Hepatocyte (in vitro differentiated cells): ENCODE measurements at regions not wholly inside any gene's neighbourhood (a gene's known extent, or its start where the extent isn't known, plus 50 kb on each side); places are given as distances from the start of the nearest gene placed in this dataset.

Source experiments
- DNase-seq: peaks from one replicate; pipeline ENCODE4 v3.0.0-alpha.2; 2016; ENCODE audit warnings: low spot score
- H2AFZ ChIP-seq: fragments of 200-600 bp; sonication (generic); 2 replicates; pipeline ENCODE4 v1.6.0; 2016; ENCODE audit warnings: antibody characterized with exemption, mild to moderate bottlenecking
- H3K27ac ChIP-seq: fragments of 200-600 bp; sonication (generic); 2 replicates; pipeline ENCODE4 v1.5.1; 2016; ENCODE audit warnings: mild to moderate bottlenecking
- H3K27me3 ChIP-seq: fragments of 200-600 bp; sonication (generic); 2 replicates; pipeline ENCODE4 v1.6.1; 2016
- H3K36me3 ChIP-seq: fragments of 200-600 bp; sonication (generic); replicated peaks from 2 replicates; pipeline ENCODE4 v1.5.1; 2016; ENCODE audit warnings: low read depth; ENCODE audit not compliant: insufficient read depth
- H3K4me1 ChIP-seq: fragments of 200-600 bp; sonication (generic); 2 replicates; pipeline ENCODE4 v1.5.1; 2016; ENCODE audit warnings: mild to moderate bottlenecking, moderate library complexity; ENCODE audit not compliant: insufficient read depth
- H3K4me2 ChIP-seq: fragments of 200-600 bp; sonication (generic); 2 replicates; pipeline ENCODE4 v1.6.0; 2016
- H3K4me3 ChIP-seq: fragments of 200-600 bp; sonication (generic); 2 replicates; pipeline ENCODE4 v1.5.1; 2016; ENCODE audit warnings: mild to moderate bottlenecking
- H3K79me2 ChIP-seq: fragments of 200-600 bp; sonication (generic); 2 replicates; pipeline ENCODE4 v1.6.0; 2017; ENCODE audit warnings: mild to moderate bottlenecking
- H3K9me2 ChIP-seq: fragments of 200-600 bp; sonication (generic); replicated peaks from 2 replicates; pipeline ENCODE4 v1.6.0; 2017; ENCODE audit warnings: mild to moderate bottlenecking; ENCODE audit not compliant: insufficient read depth
- H3K9me3 ChIP-seq: fragments of 200-600 bp; sonication (generic); 2 replicates; pipeline ENCODE4 v1.5.1; 2016; ENCODE audit warnings: low read depth, mild to moderate bottlenecking
- H4K20me1 ChIP-seq: fragments of 200-600 bp; sonication (generic); 2 replicates; pipeline ENCODE4 v1.6.0; 2016; ENCODE audit warnings: mild to moderate bottlenecking; ENCODE audit not compliant: insufficient read depth, poor library complexity, severe bottlenecking
- EZH2 ChIP-seq: fragments of 200-600 bp; sonication (generic); IDR thresholded peaks from 2 replicates; pipeline ENCODE4 v1.6.1; 2016; ENCODE audit warnings: antibody characterized with exemption, mild to moderate bottlenecking, borderline replicate concordance
- EZH2phosphoT487 ChIP-seq: fragments of 200-600 bp; sonication (generic); IDR thresholded peaks from one replicate; pipeline ENCODE4 v1.6.1; 2018; ENCODE audit warnings: antibody characterized with exemption, mild to moderate bottlenecking, low read depth, moderate library complexity; ENCODE audit not compliant: unreplicated experiment, severe bottlenecking
- WGBS: methylation state at CpG from one replicate; pipeline ENCODE4 v1.1.6; 2016; ENCODE audit warnings: low lambda C conversion rate; ENCODE audit errors: missing lambda C conversion rate; 5-methylcytosine and 5-hydroxymethylcytosine counted together
- TF ChIP-seq, protein P1 (sequence below): fragments of 200-600 bp; sonication (generic); IDR thresholded peaks from 2 replicates; pipeline ENCODE4 v1.5.1; 2016; ENCODE audit warnings: antibody characterized with exemption, mild to moderate bottlenecking; ENCODE audit not compliant: poor library complexity

- no peak overlapping the region for H3K4me3 ChIP-seq
- no peaks in the 10 kb centered on the region for H3K4me1 ChIP-seq
- no peaks in the 10 kb centered on the region for H3K79me2 ChIP-seq
- no peak for DNase-seq
- H3K9me3 ChIP-seq = no peaks in the 10 kb centered on the region
- no peaks in the 10 kb centered on the region for H3K36me3 ChIP-seq
- no peak overlapping the region for H3K27ac ChIP-seq
- no peaks in the 10 kb centered on the region for H4K20me1 ChIP-seq
- TF ChIP-seq EZH2phosphoT487 (no peak), EZH2 (no peak)
- TF ChIP-seq, protein P1, sequence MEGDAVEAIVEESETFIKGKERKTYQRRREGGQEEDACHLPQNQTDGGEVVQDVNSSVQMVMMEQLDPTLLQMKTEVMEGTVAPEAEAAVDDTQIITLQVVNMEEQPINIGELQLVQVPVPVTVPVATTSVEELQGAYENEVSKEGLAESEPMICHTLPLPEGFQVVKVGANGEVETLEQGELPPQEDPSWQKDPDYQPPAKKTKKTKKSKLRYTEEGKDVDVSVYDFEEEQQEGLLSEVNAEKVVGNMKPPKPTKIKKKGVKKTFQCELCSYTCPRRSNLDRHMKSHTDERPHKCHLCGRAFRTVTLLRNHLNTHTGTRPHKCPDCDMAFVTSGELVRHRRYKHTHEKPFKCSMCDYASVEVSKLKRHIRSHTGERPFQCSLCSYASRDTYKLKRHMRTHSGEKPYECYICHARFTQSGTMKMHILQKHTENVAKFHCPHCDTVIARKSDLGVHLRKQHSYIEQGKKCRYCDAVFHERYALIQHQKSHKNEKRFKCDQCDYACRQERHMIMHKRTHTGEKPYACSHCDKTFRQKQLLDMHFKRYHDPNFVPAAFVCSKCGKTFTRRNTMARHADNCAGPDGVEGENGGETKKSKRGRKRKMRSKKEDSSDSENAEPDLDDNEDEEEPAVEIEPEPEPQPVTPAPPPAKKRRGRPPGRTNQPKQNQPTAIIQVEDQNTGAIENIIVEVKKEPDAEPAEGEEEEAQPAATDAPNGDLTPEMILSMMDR = no peak
- H3K27me3 ChIP-seq = no peaks in the 10 kb centered on the region
- 84% methylated on average over 3 of the region's 3 CpGs for WGBS
- no peak overlapping the region for H3K4me2 ChIP-seq
- no peak overlapping the region for H2AFZ ChIP-seq
- no peaks in the 10 kb centered on the region for H3K9me2 ChIP-seq
These were observed 621.3 kb downstream of the ANKRD7 start for GRCh38 chr7:118845791-118846190.

DNA sequence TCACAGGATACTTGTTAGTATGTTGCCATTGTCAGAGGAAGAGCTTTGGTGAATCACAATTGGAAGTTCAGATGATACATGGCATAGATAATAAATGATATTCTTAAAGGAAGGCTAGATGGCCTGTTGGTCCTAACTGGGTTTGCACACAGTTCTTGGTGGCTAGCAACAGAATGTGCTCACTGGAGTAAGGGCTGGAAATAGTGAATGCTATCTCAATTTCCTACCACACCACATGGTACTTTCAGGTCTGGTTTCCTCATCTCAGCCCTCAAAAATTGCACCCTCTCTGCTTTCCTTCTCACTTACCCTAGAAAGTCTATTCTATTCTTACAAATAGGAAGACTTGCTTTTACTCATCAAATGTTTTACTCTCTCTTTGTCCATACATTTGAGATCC, 622.5 kb downstream of the ANKRD7 start:
- no peak for TF ChIP-seq EZH2
- TF ChIP-seq EZH2phosphoT487 = no peak
- TF ChIP-seq, protein P1 = no peak
- H3K9me2 ChIP-seq = no peaks in the 10 kb centered on the region
- no peaks in the 10 kb centered on the region for H3K36me3 ChIP-seq
- H3K4me1 ChIP-seq = no peaks in the 10 kb centered on the region
- no peaks in the 10 kb centered on the region for H3K9me3 ChIP-seq
- H3K27ac ChIP-seq = no peak overlapping the region
- H3K79me2 ChIP-seq = no peaks in the 10 kb centered on the region
- H4K20me1 ChIP-seq = no peaks in the 10 kb centered on the region
- no peak overlapping the region for H3K4me2 ChIP-seq
- H3K27me3 ChIP-seq = no peaks in the 10 kb centered on the region
- H3K4me3 ChIP-seq = no peak overlapping the region
- H2AFZ ChIP-seq = no peak overlapping the region
- DNase-seq = no peak

DNA sequence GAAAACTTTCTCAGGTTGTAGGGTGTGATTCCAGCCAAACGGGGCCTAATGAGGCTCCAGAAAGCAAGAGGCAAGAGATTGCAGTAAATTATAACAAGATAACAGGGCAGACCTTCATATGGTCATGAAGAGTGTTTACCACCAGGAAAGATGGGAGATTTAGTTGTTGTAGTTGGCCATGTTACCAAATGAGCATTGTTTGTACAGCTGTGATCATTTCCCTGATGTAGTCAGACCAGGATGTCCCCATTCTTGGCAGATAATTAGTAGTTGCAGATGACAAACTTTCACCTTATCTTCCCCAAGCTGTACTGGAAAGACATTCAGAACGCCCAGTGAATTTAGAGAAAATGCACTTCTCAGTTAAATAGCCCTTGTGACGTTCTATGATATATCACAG, 630.8 kb downstream of the ANKRD7 start:
- Histone ChIP-seq H3K4me2 (no peak overlapping the region), H3K79me2 (no peaks in the 10 kb centered on the region), H3K36me3 (no peaks in the 10 kb centered on the region), H3K9me2 (no peaks in the 10 kb centered on the region), H3K4me3 (no peak overlapping the region), H3K27me3 (no peaks in the 10 kb centered on the region), H3K9me3 (no peaks in the 10 kb centered on the region), H2AFZ (no peak overlapping the region), H3K27ac (no peak overlapping the region), H3K4me1 (no peaks in the 10 kb centered on the region), H4K20me1 (no peaks in the 10 kb centered on the region)
- TF ChIP-seq EZH2 = no peak
- no peak for TF ChIP-seq EZH2phosphoT487
- TF ChIP-seq, protein P1 = no peak
- 54% methylated on average over 3 of the region's 3 CpGs for WGBS
- DNase-seq = no peak

- H3K27me3 ChIP-seq = no peaks in the 10 kb centered on the region
- no peaks in the 10 kb centered on the region for H3K9me3 ChIP-seq
- no peaks in the 10 kb centered on the region for H3K9me2 ChIP-seq
- no peaks in the 10 kb centered on the region for H4K20me1 ChIP-seq
- no peaks in the 10 kb centered on the region for H3K4me1 ChIP-seq
- TF ChIP-seq, protein P1 = no peak
- TF ChIP-seq EZH2phosphoT487 (no peak), EZH2 (no peak)
- no peaks in the 10 kb centered on the region for H3K79me2 ChIP-seq
- H3K4me2 ChIP-seq = no peak overlapping the region
- H3K36me3 ChIP-seq = no peaks in the 10 kb centered on the region
- no peak overlapping the region for H3K27ac ChIP-seq
- no peak for DNase-seq
- no peak overlapping the region for H2AFZ ChIP-seq
- H3K4me3 ChIP-seq = no peak overlapping the region
- WGBS = 98% methylated on average over 26 of the region's 49 CpGs
These were observed 634.2 kb downstream of the ANKRD7 start for GRCh38 chr7:118858651-118859149.
